ENCODE measurements at regions not wholly inside any gene's neighbourhood (a gene's known extent, or its start where the extent isn't known, plus 50 kb on each side); places are given as distances from the start of the nearest gene placed in this dataset.

DNA sequence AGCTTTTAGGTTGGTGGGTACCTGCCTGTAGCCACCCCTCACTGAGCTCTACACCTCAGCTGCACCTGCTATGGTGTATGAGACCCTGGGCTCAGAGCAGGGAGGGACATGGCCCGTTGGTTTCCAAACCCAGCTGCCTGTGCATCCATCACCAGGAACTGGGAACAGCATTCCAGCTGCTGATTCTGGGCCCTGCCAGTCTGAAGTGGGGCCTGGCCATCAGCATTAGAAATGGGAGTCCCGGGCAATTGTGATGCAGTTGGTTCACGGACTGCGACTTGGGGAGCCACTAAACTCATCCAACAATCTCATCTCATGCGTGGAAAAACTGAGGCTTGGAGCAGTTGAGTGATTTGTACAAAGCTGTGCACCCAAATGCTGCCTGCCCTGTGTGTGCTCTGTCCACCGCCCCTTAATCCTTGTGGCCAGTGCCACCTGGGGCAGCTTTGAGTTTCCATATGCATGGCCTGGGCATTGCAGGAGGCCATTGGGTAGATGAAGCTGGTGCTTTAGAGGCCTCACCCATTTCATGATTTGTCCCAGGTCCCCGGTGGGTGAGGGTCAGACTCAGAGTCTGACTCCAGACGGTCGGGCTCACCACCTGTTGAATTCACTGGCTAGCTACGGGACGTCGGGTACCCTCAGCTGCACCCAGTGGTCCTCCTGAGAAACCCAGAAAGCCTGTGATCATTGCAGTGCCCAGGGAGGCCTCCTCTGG lies 109.0 kb upstream of the SHH start:
- peak overlapping the region; percentile 22 for H3K27ac ChIP-seq (ENCODE audit: poor library complexity, severe bottlenecking)
- DNase-seq (ENCODE audit: low spot score) (no peak), ATAC-seq (ENCODE audit: low read depth) (no peak)
- H3K4me3 ChIP-seq (ENCODE audit: severe bottlenecking), result no peak overlapping the region
- H3K9me3 ChIP-seq (ENCODE audit: severe bottlenecking), result no peaks in the 10 kb centered on the region
- H3K27me3 ChIP-seq (ENCODE audit: insufficient read depth, poor library complexity, severe bottlenecking), result no peaks in the 10 kb centered on the region
- TF ChIP-seq, protein P1, sequence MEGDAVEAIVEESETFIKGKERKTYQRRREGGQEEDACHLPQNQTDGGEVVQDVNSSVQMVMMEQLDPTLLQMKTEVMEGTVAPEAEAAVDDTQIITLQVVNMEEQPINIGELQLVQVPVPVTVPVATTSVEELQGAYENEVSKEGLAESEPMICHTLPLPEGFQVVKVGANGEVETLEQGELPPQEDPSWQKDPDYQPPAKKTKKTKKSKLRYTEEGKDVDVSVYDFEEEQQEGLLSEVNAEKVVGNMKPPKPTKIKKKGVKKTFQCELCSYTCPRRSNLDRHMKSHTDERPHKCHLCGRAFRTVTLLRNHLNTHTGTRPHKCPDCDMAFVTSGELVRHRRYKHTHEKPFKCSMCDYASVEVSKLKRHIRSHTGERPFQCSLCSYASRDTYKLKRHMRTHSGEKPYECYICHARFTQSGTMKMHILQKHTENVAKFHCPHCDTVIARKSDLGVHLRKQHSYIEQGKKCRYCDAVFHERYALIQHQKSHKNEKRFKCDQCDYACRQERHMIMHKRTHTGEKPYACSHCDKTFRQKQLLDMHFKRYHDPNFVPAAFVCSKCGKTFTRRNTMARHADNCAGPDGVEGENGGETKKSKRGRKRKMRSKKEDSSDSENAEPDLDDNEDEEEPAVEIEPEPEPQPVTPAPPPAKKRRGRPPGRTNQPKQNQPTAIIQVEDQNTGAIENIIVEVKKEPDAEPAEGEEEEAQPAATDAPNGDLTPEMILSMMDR (IDR thresholded peaks at IDR 0.05; ENCODE audit: poor library complexity, severe bottlenecking), result no peak
- peaks cover 24% of the 10 kb centered on the region for H3K4me1 ChIP-seq (ENCODE audit: insufficient read depth, poor library complexity, severe bottlenecking)
- no peaks in the 10 kb centered on the region for H3K36me3 ChIP-seq (ENCODE audit: low read depth)

GRCh38 chr7:155920068-155920461 lies 107.8 kb upstream of the SHH start:
- Histone ChIP-seq H3K36me3 (ENCODE audit: low read depth) (no peaks in the 10 kb centered on the region), H3K4me1 (ENCODE audit: insufficient read depth, poor library complexity, severe bottlenecking) (peaks cover 26% of the 10 kb centered on the region), H3K27me3 (ENCODE audit: insufficient read depth, poor library complexity, severe bottlenecking) (no peaks in the 10 kb centered on the region), H3K4me3 (ENCODE audit: severe bottlenecking) (no peak overlapping the region), H3K27ac (ENCODE audit: poor library complexity, severe bottlenecking) (no peak overlapping the region), H3K9me3 (ENCODE audit: severe bottlenecking) (no peaks in the 10 kb centered on the region)
- TF ChIP-seq, protein P1 (IDR thresholded peaks at IDR 0.05; ENCODE audit: poor library complexity, severe bottlenecking), result no peak
- DNase-seq (ENCODE audit: low spot score) (no peak), ATAC-seq (ENCODE audit: low read depth) (no peak)

GRCh38 chr7:155919391-155920067 lies 107.3 kb upstream of the SHH start:
- H3K4me3 ChIP-seq (ENCODE audit: severe bottlenecking), result no peak overlapping the region
- no peaks in the 10 kb centered on the region for H3K27me3 ChIP-seq (ENCODE audit: insufficient read depth, poor library complexity, severe bottlenecking)
- H3K9me3 ChIP-seq (ENCODE audit: severe bottlenecking), result no peaks in the 10 kb centered on the region
- no peaks in the 10 kb centered on the region for H3K36me3 ChIP-seq (ENCODE audit: low read depth)
- TF ChIP-seq, protein P1 (IDR thresholded peaks at IDR 0.05; ENCODE audit: poor library complexity, severe bottlenecking), result no peak
- no peak overlapping the region for H3K27ac ChIP-seq (ENCODE audit: poor library complexity, severe bottlenecking)
- ATAC-seq (ENCODE audit: low read depth) (no peak; the same call in 2 of the 3 replicates), DNase-seq (ENCODE audit: low spot score) (no peak)
- peaks cover 26% of the 10 kb centered on the region for H3K4me1 ChIP-seq (ENCODE audit: insufficient read depth, poor library complexity, severe bottlenecking)

- ATAC-seq (ENCODE audit: low read depth) (peak; percentile 84), DNase-seq (ENCODE audit: low spot score) (peak; percentile 94)
- Histone ChIP-seq H3K4me1 (ENCODE audit: insufficient read depth, poor library complexity, severe bottlenecking) (peaks cover 26% of the 10 kb centered on the region), H3K27ac (ENCODE audit: poor library complexity, severe bottlenecking) (no peak overlapping the region), H3K27me3 (ENCODE audit: insufficient read depth, poor library complexity, severe bottlenecking) (no peaks in the 10 kb centered on the region), H3K36me3 (ENCODE audit: low read depth) (no peaks in the 10 kb centered on the region), H3K9me3 (ENCODE audit: severe bottlenecking) (no peaks in the 10 kb centered on the region), H3K4me3 (ENCODE audit: severe bottlenecking) (no peak overlapping the region)
- TF ChIP-seq, protein P1 (IDR thresholded peaks at IDR 0.05; ENCODE audit: poor library complexity, severe bottlenecking), result no peak
These were observed 106.6 kb upstream of the SHH start for GRCh38 chr7:155918720-155919390.

Data from RWPE2 (cell line).